MM.1S (cell line): ENCODE measurements at regions not wholly inside any gene's neighbourhood (a gene's known extent, or its start where the extent isn't known, plus 50 kb on each side); places are given as distances from the start of the nearest gene placed in this dataset.
"Not testable (repeated sequence)": the region's sequence is repeated elsewhere in the genome, so short reads cannot be mapped to it uniquely, and the experiment has no call there.

Experiments used
- EZH2 ChIP-seq: fragments of 300-600 bp; sonication (generic); optimal IDR thresholded peaks from 2 replicates; pipeline ENCODE3; 2017; ENCODE audit warnings: low read depth, mild to moderate bottlenecking, antibody characterized with exemption, low read length, mixed read lengths
- EZH2phosphoT487 ChIP-seq: fragments of 300-600 bp; sonication (generic); IDR thresholded peaks from 2 replicates; pipeline ENCODE4 v1.6.1; 2018; ENCODE audit warnings: antibody characterized with exemption, low read length
- TF ChIP-seq, protein P1 (sequence below): fragments of 300-600 bp; sonication (generic); IDR thresholded peaks from 2 replicates; pipeline ENCODE4 v1.5.1; 2016; ENCODE audit warnings: antibody characterized with exemption, low read length, mixed read lengths

DNA sequence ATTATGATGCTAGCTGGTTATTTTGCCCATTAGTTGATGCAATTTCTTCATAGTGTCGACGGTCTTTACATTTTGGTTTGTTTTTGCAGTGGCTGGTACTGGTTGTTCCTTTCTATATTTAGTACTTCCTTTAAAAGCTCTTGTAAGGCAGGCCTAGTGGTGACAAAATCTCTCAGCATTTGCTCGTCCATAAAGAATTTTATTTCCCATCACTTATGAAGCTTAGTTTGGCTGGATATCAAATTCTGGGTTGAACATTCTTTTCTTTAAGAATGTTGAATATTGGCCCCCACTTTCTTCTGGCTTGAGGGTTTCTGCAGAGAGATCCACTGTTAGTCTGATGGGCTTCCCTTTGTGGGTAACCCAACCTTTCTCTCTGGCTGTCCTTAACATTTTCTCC lies 219.8 kb upstream of the VLDLR start:
- TF ChIP-seq EZH2phosphoT487, EZH2: not testable (repeated sequence)
- TF ChIP-seq, protein P1, sequence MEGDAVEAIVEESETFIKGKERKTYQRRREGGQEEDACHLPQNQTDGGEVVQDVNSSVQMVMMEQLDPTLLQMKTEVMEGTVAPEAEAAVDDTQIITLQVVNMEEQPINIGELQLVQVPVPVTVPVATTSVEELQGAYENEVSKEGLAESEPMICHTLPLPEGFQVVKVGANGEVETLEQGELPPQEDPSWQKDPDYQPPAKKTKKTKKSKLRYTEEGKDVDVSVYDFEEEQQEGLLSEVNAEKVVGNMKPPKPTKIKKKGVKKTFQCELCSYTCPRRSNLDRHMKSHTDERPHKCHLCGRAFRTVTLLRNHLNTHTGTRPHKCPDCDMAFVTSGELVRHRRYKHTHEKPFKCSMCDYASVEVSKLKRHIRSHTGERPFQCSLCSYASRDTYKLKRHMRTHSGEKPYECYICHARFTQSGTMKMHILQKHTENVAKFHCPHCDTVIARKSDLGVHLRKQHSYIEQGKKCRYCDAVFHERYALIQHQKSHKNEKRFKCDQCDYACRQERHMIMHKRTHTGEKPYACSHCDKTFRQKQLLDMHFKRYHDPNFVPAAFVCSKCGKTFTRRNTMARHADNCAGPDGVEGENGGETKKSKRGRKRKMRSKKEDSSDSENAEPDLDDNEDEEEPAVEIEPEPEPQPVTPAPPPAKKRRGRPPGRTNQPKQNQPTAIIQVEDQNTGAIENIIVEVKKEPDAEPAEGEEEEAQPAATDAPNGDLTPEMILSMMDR: not testable (repeated sequence)
